H9 (cell line): ENCODE measurements at regions not wholly inside any gene's neighbourhood (a gene's known extent, or its start where the extent isn't known, plus 50 kb on each side); places are given as distances from the start of the nearest gene placed in this dataset.

Source experiments
- DNase-seq: peaks from one replicate; pipeline ENCODE4 v3.0.0-alpha.2; 2017
- H2AFZ ChIP-seq: one replicate; pipeline ENCODE4 v1.6.1; 2013; ENCODE audit warnings: mild to moderate bottlenecking, low read length, control low read depth, moderate library complexity
- H2AK5ac ChIP-seq: 2 replicates; pipeline ENCODE4 v1.6.1; 2013; ENCODE audit warnings: low read length, control low read depth, mixed read lengths; ENCODE audit not compliant: insufficient read length
- H2BK120ac ChIP-seq: one replicate; pipeline ENCODE4 v1.6.1; 2013; ENCODE audit warnings: low read depth, mild to moderate bottlenecking, low read length, control low read depth, inconsistent platforms; ENCODE audit not compliant: poor library complexity, severe bottlenecking
- H2BK12ac ChIP-seq: 2 replicates; pipeline ENCODE4 v1.6.1; 2013; ENCODE audit warnings: low read length, control low read depth, mixed read lengths, low read depth; ENCODE audit not compliant: insufficient read length
- H2BK15ac ChIP-seq: 2 replicates; pipeline ENCODE4 v1.6.1; 2013; ENCODE audit warnings: low read depth, low read length, control low read depth
- H2BK20ac ChIP-seq: one replicate; pipeline ENCODE4 v1.6.1; 2013; ENCODE audit warnings: low read depth, mild to moderate bottlenecking, low read length, control low read depth, inconsistent platforms; ENCODE audit not compliant: poor library complexity, severe bottlenecking
- H2BK5ac ChIP-seq: 2 replicates; pipeline ENCODE4 v1.6.1; 2013; ENCODE audit warnings: low read length, control low read depth, mixed read lengths; ENCODE audit not compliant: insufficient read length
- H3K14ac ChIP-seq: 2 replicates; pipeline ENCODE4 v1.6.1; 2013; ENCODE audit warnings: low read length, control low read depth; ENCODE audit not compliant: insufficient read depth
- H3K18ac ChIP-seq: 2 replicates; pipeline ENCODE4 v1.6.1; 2013; ENCODE audit warnings: low read depth, mild to moderate bottlenecking, mixed read lengths, low read length, control low read depth; ENCODE audit not compliant: insufficient read length
- H3K23ac ChIP-seq: 2 replicates; pipeline ENCODE4 v1.6.1; 2013; ENCODE audit warnings: low read length, control low read depth, mixed read lengths, low read depth; ENCODE audit not compliant: insufficient read length
- H3K23me2 ChIP-seq: 2 replicates; pipeline ENCODE4 v1.6.1; 2013; ENCODE audit warnings: low read depth, mild to moderate bottlenecking, mixed read lengths, low read length, control low read depth; ENCODE audit not compliant: insufficient read length, poor library complexity, severe bottlenecking
- H3K27ac ChIP-seq: 2 replicates; pipeline ENCODE4 v1.5.1; 2013; ENCODE audit warnings: low read length, control low read depth, mixed read lengths, low read depth; ENCODE audit not compliant: insufficient read length
- H3K27me3 ChIP-seq: 2 replicates; pipeline ENCODE4 v1.6.1; 2013; ENCODE audit warnings: low read length, control low read depth, inconsistent platforms; ENCODE audit not compliant: insufficient read depth
- H3K4ac ChIP-seq: 2 replicates; pipeline ENCODE4 v1.6.1; 2013; ENCODE audit warnings: low read depth, mild to moderate bottlenecking, control low read depth, inconsistent platforms, low read length, moderate library complexity
- H3K4me1 ChIP-seq: 2 replicates; pipeline ENCODE4 v1.6.1; 2013; ENCODE audit warnings: low read length, control low read depth, inconsistent platforms; ENCODE audit not compliant: insufficient read depth
- H3K4me2 ChIP-seq: 2 replicates; pipeline ENCODE4 v1.6.1; 2013; ENCODE audit warnings: low read length, control low read depth, mixed read lengths; ENCODE audit not compliant: insufficient read length, insufficient read depth
- H3K56ac ChIP-seq: 2 replicates; pipeline ENCODE4 v1.6.1; 2013; ENCODE audit warnings: low read depth, mild to moderate bottlenecking, mixed read lengths, low read length, control low read depth; ENCODE audit not compliant: insufficient read length
- H3K79me1 ChIP-seq: 2 replicates; pipeline ENCODE4 v1.6.1; 2013; ENCODE audit warnings: low read depth, mild to moderate bottlenecking, moderate library complexity, low read length, control low read depth, inconsistent platforms; ENCODE audit not compliant: insufficient read depth, poor library complexity, severe bottlenecking
- H3K79me2 ChIP-seq: 2 replicates; pipeline ENCODE4 v1.6.1; 2013; ENCODE audit warnings: low read length, control low read depth, inconsistent platforms; ENCODE audit not compliant: insufficient read depth
- H3K9ac ChIP-seq: 2 replicates; pipeline ENCODE4 v1.6.1; 2013; ENCODE audit warnings: low read length, control low read depth, mixed read lengths; ENCODE audit not compliant: insufficient read length; ENCODE audit errors: extremely low read depth
- H3K9me3 ChIP-seq: one replicate; pipeline ENCODE4 v1.6.1; 2013; ENCODE audit warnings: low read depth, low read length, inconsistent platforms; ENCODE audit not compliant: control insufficient read depth
- H3T11ph ChIP-seq: one replicate; pipeline ENCODE4 v1.6.1; 2013; ENCODE audit warnings: mild to moderate bottlenecking, low read length, control low read depth, inconsistent platforms
- H4K20me1 ChIP-seq: one replicate; pipeline ENCODE4 v1.6.1; 2013; ENCODE audit not compliant: control insufficient read depth, insufficient read length, insufficient read depth
- H4K5ac ChIP-seq: 2 replicates; pipeline ENCODE4 v1.6.1; 2013; ENCODE audit warnings: low read depth, mild to moderate bottlenecking, mixed read lengths, low read length, control low read depth; ENCODE audit not compliant: insufficient read length
- H4K8ac ChIP-seq: replicated peaks from 2 replicates; pipeline ENCODE4 v1.6.1; 2013; ENCODE audit warnings: low read length, control low read depth, mixed read lengths, low read depth; ENCODE audit not compliant: insufficient read length
- H4K91ac ChIP-seq: 2 replicates; pipeline ENCODE4 v1.6.1; 2013; ENCODE audit warnings: low read depth, mild to moderate bottlenecking, moderate library complexity, mixed read lengths, low read length, control low read depth; ENCODE audit not compliant: insufficient read length
- H3K27ac Mint-ChIP-seq, 3 experiments: 2 replicates in 2 of 3; 3 replicates in 1 of 3; pipeline ENCODE4 v1.8.0; 2020 to 2021; ENCODE audit warnings: mixed read lengths in 3 of 3, mild to moderate bottlenecking in 1 of 3, moderate library complexity in 1 of 3
- H3K27me3 Mint-ChIP-seq: 2 replicates; pipeline ENCODE4 v1.8.0; 2021; ENCODE audit warnings: low read depth, mild to moderate bottlenecking, moderate library complexity, mixed read lengths
- H3K36me3 Mint-ChIP-seq, 3 experiments: 2 replicates in 2 of 3; 3 replicates in 1 of 3; pipeline ENCODE4 v1.8.0; 2020 to 2021; ENCODE audit warnings: low read depth in 3 of 3, mixed read lengths in 3 of 3; ENCODE audit not compliant: insufficient read depth in 1 of 3
- H3K4me1 Mint-ChIP-seq, 2 experiments: 2 replicates each; pipeline ENCODE4 v1.8.0; 2020; ENCODE audit warnings: mixed read lengths in 2 of 2
- H3K4me3 Mint-ChIP-seq, 2 experiments: 2 replicates in 1 of 2; 3 replicates in 1 of 2; pipeline ENCODE4 v1.8.0; 2020 to 2021; ENCODE audit warnings: mild to moderate bottlenecking in 2 of 2, mixed read lengths in 2 of 2, moderate library complexity in 1 of 2
- H3K9me3 Mint-ChIP-seq, 2 experiments: 2 replicates in 1 of 2; 3 replicates in 1 of 2; pipeline ENCODE4 v1.8.0; 2020; ENCODE audit warnings: mild to moderate bottlenecking in 2 of 2, mixed read lengths in 2 of 2, moderate library complexity in 1 of 2
- WGBS: extraction: QIAGEN DNeasy Blood & Tissue Kit; methylation state at CpG from one replicate; pipeline ENCODE4 v1.1.7; 2013; ENCODE audit warnings: missing lambda C conversion rate, low lambda C conversion rate, mixed read lengths; ENCODE audit not compliant: insufficient read length; ENCODE audit errors: extremely low coverage; 5-methylcytosine and 5-hydroxymethylcytosine counted together
- TF ChIP-seq, protein P1 (sequence below): fragments of 200-600 bp; sonication (generic); conservative IDR thresholded peaks from 3 replicates; pipeline ENCODE4 v1.8.0; 2021; ENCODE audit warnings: antibody characterized with exemption, mild to moderate bottlenecking

DNA sequence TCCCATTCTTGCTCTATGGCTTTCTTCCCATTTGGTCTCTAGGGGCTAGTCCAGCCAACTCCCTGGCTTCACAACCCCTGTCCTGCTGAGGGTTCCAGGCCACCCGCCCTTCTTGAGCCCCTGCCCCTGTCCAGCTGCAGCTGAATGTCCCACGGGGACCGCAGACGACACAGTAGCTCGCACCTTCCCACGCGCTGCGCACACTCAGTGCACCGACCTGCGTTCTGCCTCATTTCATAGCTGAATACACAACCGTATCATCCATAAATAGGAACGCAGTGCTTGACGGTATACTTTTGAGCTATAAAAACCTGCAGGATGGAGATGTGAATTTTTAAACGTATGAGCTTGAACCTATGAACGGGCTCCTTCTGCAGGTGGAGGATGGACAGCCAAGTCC, 660.4 kb upstream of the SALL3 start:
- no peak overlapping the region for H2BK15ac ChIP-seq
- TF ChIP-seq, protein P1, sequence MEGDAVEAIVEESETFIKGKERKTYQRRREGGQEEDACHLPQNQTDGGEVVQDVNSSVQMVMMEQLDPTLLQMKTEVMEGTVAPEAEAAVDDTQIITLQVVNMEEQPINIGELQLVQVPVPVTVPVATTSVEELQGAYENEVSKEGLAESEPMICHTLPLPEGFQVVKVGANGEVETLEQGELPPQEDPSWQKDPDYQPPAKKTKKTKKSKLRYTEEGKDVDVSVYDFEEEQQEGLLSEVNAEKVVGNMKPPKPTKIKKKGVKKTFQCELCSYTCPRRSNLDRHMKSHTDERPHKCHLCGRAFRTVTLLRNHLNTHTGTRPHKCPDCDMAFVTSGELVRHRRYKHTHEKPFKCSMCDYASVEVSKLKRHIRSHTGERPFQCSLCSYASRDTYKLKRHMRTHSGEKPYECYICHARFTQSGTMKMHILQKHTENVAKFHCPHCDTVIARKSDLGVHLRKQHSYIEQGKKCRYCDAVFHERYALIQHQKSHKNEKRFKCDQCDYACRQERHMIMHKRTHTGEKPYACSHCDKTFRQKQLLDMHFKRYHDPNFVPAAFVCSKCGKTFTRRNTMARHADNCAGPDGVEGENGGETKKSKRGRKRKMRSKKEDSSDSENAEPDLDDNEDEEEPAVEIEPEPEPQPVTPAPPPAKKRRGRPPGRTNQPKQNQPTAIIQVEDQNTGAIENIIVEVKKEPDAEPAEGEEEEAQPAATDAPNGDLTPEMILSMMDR: no peak
- no peaks in the 10 kb centered on the region for H3K4me1 ChIP-seq
- no peak overlapping the region for H4K91ac ChIP-seq
- H4K20me1 ChIP-seq: no peaks in the 10 kb centered on the region
- Mint-ChIP-seq H3K27ac (no peak overlapping the region; a peak in 1 of 7 replicates), H3K36me3 (no peaks in the 10 kb centered on the region), H3K27me3 (peaks cover 3% of the 10 kb centered on the region), H3K9me3 (no peaks in the 10 kb centered on the region; a peak in 1 of 5 replicates), H3K4me1 (no peaks in the 10 kb centered on the region), H3K4me3 (no peak overlapping the region)
- H3K18ac ChIP-seq: no peak overlapping the region
- H2AK5ac ChIP-seq: no peak overlapping the region
- H2BK20ac ChIP-seq: no peak overlapping the region
- no peak overlapping the region for H3K4me2 ChIP-seq
- no peak overlapping the region for H4K8ac ChIP-seq
- no peak for DNase-seq
- no peak overlapping the region for H3K14ac ChIP-seq
- H2BK12ac ChIP-seq: no peak overlapping the region
- no peaks in the 10 kb centered on the region for H3K23me2 ChIP-seq
- no peak overlapping the region for H3K23ac ChIP-seq
- H4K5ac ChIP-seq: no peak overlapping the region
- H3K4ac ChIP-seq: no peak overlapping the region
- H3T11ph ChIP-seq: no peak overlapping the region
- H3K9me3 ChIP-seq: no peaks in the 10 kb centered on the region
- H3K56ac ChIP-seq: no peak overlapping the region
- no peak overlapping the region for H2BK5ac ChIP-seq
- no peak overlapping the region for H3K9ac ChIP-seq
- no peaks in the 10 kb centered on the region for H3K79me2 ChIP-seq
- no peak overlapping the region for H2AFZ ChIP-seq
- no peaks in the 10 kb centered on the region for H3K27me3 ChIP-seq
- H3K79me1 ChIP-seq: no peaks in the 10 kb centered on the region
- H3K27ac ChIP-seq: no peak overlapping the region
- no CpG with 5 or more reads among the region's 15 CpGs for WGBS
- no peak overlapping the region for H2BK120ac ChIP-seq
